Testis (tissue), 2 donors: ENCODE measurements at regions not wholly inside any gene's neighbourhood (a gene's known extent, or its start where the extent isn't known, plus 50 kb on each side); places are given as distances from the start of the nearest gene placed in this dataset.

Experiments
- POLR2A ChIP-seq: fragments of 450-650 bp; IDR thresholded peaks from one replicate; pipeline ENCODE4 v1.6.1; 2017; ENCODE audit warnings: antibody characterized with exemption, mild to moderate bottlenecking, moderate library complexity
- TF ChIP-seq, protein P1 (sequence below), 3 experiments: fragments of 450-650 bp in 2 of 3; fragments of 200-600 bp in 1 of 3; sonication (generic) in 1 of 3; IDR thresholded peaks; one replicate each; pipeline ENCODE4 v1.5.1; 2016 to 2019; ENCODE audit warnings: antibody characterized with exemption in 3 of 3, mild to moderate bottlenecking in 2 of 3, moderate library complexity in 1 of 3

DNA sequence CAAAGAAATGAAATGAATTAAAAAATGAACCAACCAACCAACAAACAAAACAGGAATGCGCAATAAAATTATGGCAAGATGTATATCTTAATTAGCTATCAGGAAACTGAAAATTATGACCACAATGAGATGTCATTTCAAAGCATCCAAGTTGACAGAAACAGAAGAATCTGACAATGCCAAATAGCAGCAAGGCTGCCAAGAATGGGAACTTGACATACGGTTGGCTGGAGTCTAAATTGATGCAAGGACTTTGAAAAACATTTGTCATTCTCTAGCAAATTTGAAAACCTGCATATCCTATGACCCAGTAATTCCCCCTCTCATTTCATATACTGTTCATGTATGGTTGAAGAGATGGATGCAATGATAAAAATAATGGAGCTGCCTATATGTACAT lies 1262.6 kb downstream of the TBC1D22A start:
- TF ChIP-seq, protein P1, sequence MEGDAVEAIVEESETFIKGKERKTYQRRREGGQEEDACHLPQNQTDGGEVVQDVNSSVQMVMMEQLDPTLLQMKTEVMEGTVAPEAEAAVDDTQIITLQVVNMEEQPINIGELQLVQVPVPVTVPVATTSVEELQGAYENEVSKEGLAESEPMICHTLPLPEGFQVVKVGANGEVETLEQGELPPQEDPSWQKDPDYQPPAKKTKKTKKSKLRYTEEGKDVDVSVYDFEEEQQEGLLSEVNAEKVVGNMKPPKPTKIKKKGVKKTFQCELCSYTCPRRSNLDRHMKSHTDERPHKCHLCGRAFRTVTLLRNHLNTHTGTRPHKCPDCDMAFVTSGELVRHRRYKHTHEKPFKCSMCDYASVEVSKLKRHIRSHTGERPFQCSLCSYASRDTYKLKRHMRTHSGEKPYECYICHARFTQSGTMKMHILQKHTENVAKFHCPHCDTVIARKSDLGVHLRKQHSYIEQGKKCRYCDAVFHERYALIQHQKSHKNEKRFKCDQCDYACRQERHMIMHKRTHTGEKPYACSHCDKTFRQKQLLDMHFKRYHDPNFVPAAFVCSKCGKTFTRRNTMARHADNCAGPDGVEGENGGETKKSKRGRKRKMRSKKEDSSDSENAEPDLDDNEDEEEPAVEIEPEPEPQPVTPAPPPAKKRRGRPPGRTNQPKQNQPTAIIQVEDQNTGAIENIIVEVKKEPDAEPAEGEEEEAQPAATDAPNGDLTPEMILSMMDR (IDR thresholded peaks at IDR 0.05) = no peak
- TF ChIP-seq POLR2A = no peak
